ENCODE measurements at regions not wholly inside any gene's neighbourhood (a gene's known extent, or its start where the extent isn't known, plus 50 kb on each side); places are given as distances from the start of the nearest gene placed in this dataset.

- ATAC-seq (ENCODE audit: low FRiP score): no peak
- 78 to 80% methylated on average over 1 of the region's 1 CpG for WGBS, 2 donors
- intact Hi-C loops (cut with DNase I): no loop called here
These were observed 352.5 kb downstream of the FGFR2 start for GRCh38 chr10:121245754-121246153.

DNA sequence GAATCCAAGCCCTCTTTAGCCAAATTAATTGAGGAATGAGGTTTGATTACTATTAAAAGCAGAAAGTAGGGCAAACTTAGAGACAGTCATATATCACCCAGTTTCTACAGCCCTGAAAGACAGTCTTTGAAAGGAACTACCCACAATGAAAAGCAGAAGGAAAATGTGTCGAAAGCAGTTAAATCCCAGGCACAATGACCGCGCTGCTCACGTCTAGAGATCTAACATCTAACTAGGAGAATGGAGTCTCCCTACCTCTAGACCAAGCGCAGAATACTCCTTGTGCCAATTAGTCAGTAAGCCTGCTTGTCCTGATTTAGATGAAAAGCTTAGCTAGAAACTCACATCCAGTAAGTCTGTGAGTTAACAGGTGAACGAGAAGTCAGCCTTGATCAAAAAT, 350.0 kb downstream of the FGFR2 start:
- Histone ChIP-seq H3K4me3 (ENCODE audit: low read length in 2 of 2) (no peak overlapping the region), H3K9me3 (ENCODE audit: control insufficient read depth, low read length) (no peaks in the 10 kb centered on the region), H3K36me3 (ENCODE audit: control insufficient read depth in 1 of 2, insufficient read depth in 2 of 2, low read length in 1 of 2) (no peaks in the 10 kb centered on the region), H3K27ac (ENCODE audit: low read depth in 1 of 2, low read length in 2 of 2) (no peak overlapping the region), H3K4me1 (ENCODE audit: control insufficient read depth in 1 of 2, insufficient read depth in 2 of 2, low read length in 2 of 2) (no peaks in the 10 kb centered on the region), H3K27me3 (ENCODE audit: control insufficient read depth in 1 of 2, insufficient read depth in 2 of 2, low read length in 1 of 2) (peaks cover 0 to 1% of the 10 kb centered on the region in 2 donors)
- intact Hi-C loops (cut with DNase I): no loop called here
- WGBS, 2 donors: 79 to 81% methylated on average over 6 of the region's 6 CpGs
- ATAC-seq (ENCODE audit: low FRiP score) (no peak), DNase-seq (no peak)

More at GRCh38 chr10:121245754-121246153, 352.5 kb downstream of the FGFR2 start:
- no peak overlapping the region for H3K4me3 ChIP-seq (ENCODE audit: low read length in 2 of 2)
- no peaks in the 10 kb centered on the region for H3K36me3 ChIP-seq (ENCODE audit: control insufficient read depth in 1 of 2, insufficient read depth in 2 of 2, low read length in 1 of 2)
- no peak for DNase-seq
- H3K9me3 ChIP-seq (ENCODE audit: control insufficient read depth, low read length): no peaks in the 10 kb centered on the region
- no peaks in the 10 kb centered on the region for H3K4me1 ChIP-seq (ENCODE audit: control insufficient read depth in 1 of 2, insufficient read depth in 2 of 2, low read length in 2 of 2)
- peaks cover 0 to 1% of the 10 kb centered on the region in 2 donors for H3K27me3 ChIP-seq (ENCODE audit: control insufficient read depth in 1 of 2, insufficient read depth in 2 of 2, low read length in 1 of 2)
- no peak overlapping the region for H3K27ac ChIP-seq (ENCODE audit: low read depth in 1 of 2, low read length in 2 of 2)

DNA sequence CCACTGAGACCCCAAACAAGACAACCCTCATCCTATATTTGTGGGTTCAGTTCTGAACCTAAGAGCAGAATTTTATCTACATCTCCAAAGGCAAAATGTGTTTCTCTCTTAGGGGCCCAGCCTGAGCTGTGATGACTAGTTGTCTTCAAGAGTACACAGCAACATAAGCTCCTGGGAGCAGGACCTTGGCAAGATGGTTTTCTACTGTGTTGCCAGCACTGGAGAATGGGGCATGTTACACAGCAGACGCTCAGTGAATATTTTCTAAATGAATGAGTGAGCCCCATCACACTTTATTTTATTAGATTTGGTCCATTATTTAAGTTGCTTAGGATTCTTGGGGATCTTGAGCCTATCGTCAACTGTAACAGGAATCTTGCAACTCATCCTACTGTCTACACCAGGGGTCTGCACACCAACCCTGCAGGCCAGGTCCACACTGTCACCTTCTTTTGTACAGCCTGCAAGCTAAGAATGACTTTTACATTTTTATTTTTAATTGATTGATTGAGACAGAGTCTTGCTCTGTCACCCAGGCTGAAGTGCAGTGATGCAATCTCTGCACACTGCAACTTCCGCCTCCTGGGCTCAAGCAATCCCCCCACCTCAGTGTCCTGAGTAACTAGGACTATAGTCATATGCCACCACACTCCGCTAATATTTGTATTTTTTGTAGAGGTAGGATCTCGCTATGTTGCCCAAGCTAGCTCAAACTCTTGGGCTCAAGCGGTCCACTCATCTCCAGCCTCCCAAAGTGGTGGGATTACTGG, 347.1 kb downstream of the FGFR2 start:
- Histone ChIP-seq H3K4me3 (ENCODE audit: low read length in 2 of 2) (no peak overlapping the region), H3K27ac (ENCODE audit: low read depth in 1 of 2, low read length in 2 of 2) (no peak overlapping the region), H3K4me1 (ENCODE audit: control insufficient read depth in 1 of 2, insufficient read depth in 2 of 2, low read length in 2 of 2) (no peaks in the 10 kb centered on the region), H3K9me3 (ENCODE audit: control insufficient read depth, low read length) (no peaks in the 10 kb centered on the region), H3K36me3 (ENCODE audit: control insufficient read depth in 1 of 2, insufficient read depth in 2 of 2, low read length in 1 of 2) (no peaks in the 10 kb centered on the region), H3K27me3 (ENCODE audit: control insufficient read depth in 1 of 2, insufficient read depth in 2 of 2, low read length in 1 of 2) (no peaks in the 10 kb centered on the region)
- WGBS, 2 donors: 94 to 97% methylated on average over 6 of the region's 6 CpGs
- DNase-seq: no peak
- intact Hi-C loops (cut with DNase I): no loop called here
- no peak for ATAC-seq (ENCODE audit: low FRiP score)

DNA sequence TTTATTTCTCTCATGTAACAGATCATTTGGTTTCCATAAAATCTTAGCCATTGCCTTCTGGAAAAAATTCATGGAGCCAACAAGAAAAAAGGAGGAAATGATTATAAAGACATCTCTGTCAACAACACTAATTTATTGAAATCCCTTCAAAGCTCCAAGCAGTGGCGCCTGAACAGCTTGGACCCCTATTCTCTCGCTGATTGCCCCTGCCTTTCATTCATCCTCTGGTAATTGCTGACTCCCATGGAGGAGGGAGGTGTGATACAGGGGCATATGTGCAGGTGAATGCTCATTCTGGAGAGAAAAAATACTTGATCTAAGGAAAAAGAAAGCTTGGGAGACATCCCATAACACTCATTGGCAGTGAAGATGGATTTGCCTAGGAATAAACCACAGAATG, 345.5 kb downstream of the FGFR2 start:
- no peaks in the 10 kb centered on the region for H3K27me3 ChIP-seq (ENCODE audit: control insufficient read depth in 1 of 2, insufficient read depth in 2 of 2, low read length in 1 of 2)
- whole genome bisulfite sequencing, 2 donors: 80 to 87% methylated on average over 2 of the region's 2 CpGs
- DNase-seq (no peak), ATAC-seq (ENCODE audit: low FRiP score) (no peak)
- no peaks in the 10 kb centered on the region for H3K36me3 ChIP-seq (ENCODE audit: control insufficient read depth in 1 of 2, insufficient read depth in 2 of 2, low read length in 1 of 2)
- no peaks in the 10 kb centered on the region for H3K4me1 ChIP-seq (ENCODE audit: control insufficient read depth in 1 of 2, insufficient read depth in 2 of 2, low read length in 2 of 2)
- intact Hi-C loops (cut with DNase I): no loop called here
- H3K27ac ChIP-seq (ENCODE audit: low read depth in 1 of 2, low read length in 2 of 2): no peak overlapping the region
- no peaks in the 10 kb centered on the region for H3K9me3 ChIP-seq (ENCODE audit: control insufficient read depth, low read length)
- no peak overlapping the region for H3K4me3 ChIP-seq (ENCODE audit: low read length in 2 of 2)

- no peaks in the 10 kb centered on the region for H3K4me1 ChIP-seq (ENCODE audit: control insufficient read depth in 1 of 2, insufficient read depth in 2 of 2, low read length in 2 of 2)
- H3K4me3 ChIP-seq (ENCODE audit: low read length in 2 of 2): no peak overlapping the region
- WGBS, 2 donors: 50 to 79% methylated on average over 1 of the region's 1 CpG
- H3K36me3 ChIP-seq (ENCODE audit: control insufficient read depth in 1 of 2, insufficient read depth in 2 of 2, low read length in 1 of 2): no peaks in the 10 kb centered on the region
- intact Hi-C loops (cut with DNase I): no loop called here
- no peaks in the 10 kb centered on the region for H3K27me3 ChIP-seq (ENCODE audit: control insufficient read depth in 1 of 2, insufficient read depth in 2 of 2, low read length in 1 of 2)
- no peak for DNase-seq
- no peak for ATAC-seq (ENCODE audit: low FRiP score)
- no peaks in the 10 kb centered on the region for H3K9me3 ChIP-seq (ENCODE audit: control insufficient read depth, low read length)
- no peak overlapping the region for H3K27ac ChIP-seq (ENCODE audit: low read depth in 1 of 2, low read length in 2 of 2)
These were observed 337.9 kb downstream of the FGFR2 start for GRCh38 chr10:121260377-121260776.

GRCh38 chr10:121261665-121262064, 336.6 kb downstream of the FGFR2 start:
- Histone ChIP-seq H3K9me3 (ENCODE audit: control insufficient read depth, low read length) (no peaks in the 10 kb centered on the region), H3K4me3 (ENCODE audit: low read length in 2 of 2) (no peak overlapping the region), H3K36me3 (ENCODE audit: control insufficient read depth in 1 of 2, insufficient read depth in 2 of 2, low read length in 1 of 2) (no peaks in the 10 kb centered on the region), H3K27ac (ENCODE audit: low read depth in 1 of 2, low read length in 2 of 2) (no peak overlapping the region), H3K27me3 (ENCODE audit: control insufficient read depth in 1 of 2, insufficient read depth in 2 of 2, low read length in 1 of 2) (no peaks in the 10 kb centered on the region), H3K4me1 (ENCODE audit: control insufficient read depth in 1 of 2, insufficient read depth in 2 of 2, low read length in 2 of 2) (no peaks in the 10 kb centered on the region)
- WGBS, 2 donors: 98 to 99% methylated on average over 3 of the region's 3 CpGs
- intact Hi-C loops (cut with DNase I): no loop called here
- DNase-seq (no peak), ATAC-seq (ENCODE audit: low FRiP score) (no peak)

GRCh38 chr10:121262774-121263430, 335.3 kb downstream of the FGFR2 start:
- no peak for DNase-seq
- no peak overlapping the region for H3K27ac ChIP-seq (ENCODE audit: low read depth in 1 of 2, low read length in 2 of 2)
- H3K4me3 ChIP-seq (ENCODE audit: low read length in 2 of 2): no peak overlapping the region
- no peak for ATAC-seq (ENCODE audit: low FRiP score)
- WGBS, 2 donors: 80 to 86% methylated on average over 10 of the region's 10 CpGs
- intact Hi-C loops (cut with DNase I): no loop called here
- H3K36me3 ChIP-seq (ENCODE audit: control insufficient read depth in 1 of 2, insufficient read depth in 2 of 2, low read length in 1 of 2): no peaks in the 10 kb centered on the region
- no peaks in the 10 kb centered on the region for H3K9me3 ChIP-seq (ENCODE audit: control insufficient read depth, low read length)
- no peaks in the 10 kb centered on the region for H3K27me3 ChIP-seq (ENCODE audit: control insufficient read depth in 1 of 2, insufficient read depth in 2 of 2, low read length in 1 of 2)
- H3K4me1 ChIP-seq (ENCODE audit: control insufficient read depth in 1 of 2, insufficient read depth in 2 of 2, low read length in 2 of 2): no peaks in the 10 kb centered on the region

DNA sequence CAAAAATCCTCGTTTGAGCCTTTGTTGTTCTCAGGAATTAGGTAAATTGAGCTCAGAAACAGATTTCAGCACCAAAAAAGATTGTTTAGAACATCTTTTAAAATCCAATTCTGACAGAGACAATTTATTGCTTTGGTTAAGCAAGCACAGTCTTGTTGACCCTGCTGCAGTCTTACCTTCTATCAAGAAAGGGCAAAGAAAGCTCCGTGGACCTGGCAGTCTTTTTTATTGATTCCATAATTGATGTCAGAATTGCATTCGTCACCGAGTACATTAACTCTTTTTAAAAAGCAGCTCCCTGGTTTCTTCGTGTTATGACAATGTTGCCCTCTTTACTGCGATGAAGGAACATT, 334.8 kb downstream of the FGFR2 start:
- ATAC-seq (ENCODE audit: low FRiP score) (no peak), DNase-seq (no peak)
- H3K36me3 ChIP-seq (ENCODE audit: control insufficient read depth in 1 of 2, insufficient read depth in 2 of 2, low read length in 1 of 2): no peaks in the 10 kb centered on the region
- 66 to 78% methylated on average over 6 of the region's 6 CpGs for WGBS, 2 donors
- no peak overlapping the region for H3K27ac ChIP-seq (ENCODE audit: low read depth in 1 of 2, low read length in 2 of 2)
- intact Hi-C loops (cut with DNase I): no loop called here
- no peaks in the 10 kb centered on the region for H3K4me1 ChIP-seq (ENCODE audit: control insufficient read depth in 1 of 2, insufficient read depth in 2 of 2, low read length in 2 of 2)
- no peaks in the 10 kb centered on the region for H3K9me3 ChIP-seq (ENCODE audit: control insufficient read depth, low read length)
- no peaks in the 10 kb centered on the region for H3K27me3 ChIP-seq (ENCODE audit: control insufficient read depth in 1 of 2, insufficient read depth in 2 of 2, low read length in 1 of 2)
- H3K4me3 ChIP-seq (ENCODE audit: low read length in 2 of 2): no peak overlapping the region

Data from aorta (tissue), 5 donors.